Naive thymus-derived CD8-positive, alpha-beta T cell (primary cell): ENCODE measurements at regions not wholly inside any gene's neighbourhood (a gene's known extent, or its start where the extent isn't known, plus 50 kb on each side); places are given as distances from the start of the nearest gene placed in this dataset.
"Not testable (repeated sequence)": the region's sequence is repeated elsewhere in the genome, so short reads cannot be mapped to it uniquely, and the experiment has no call there.

Source experiments
- ATAC-seq, 2 donors: fragments of 150-1000 bp; cut with Tn5 transposase in 1 of 2; sonication (Bioruptor Pico), chemical (Tn5 transposase) in 1 of 2; 1 replicate in 1 of 2; 2 replicates in 1 of 2; pipeline ENCODE4 v1.10.0; 2021; ENCODE audit warnings: mild to moderate bottlenecking in 2 of 2, moderate library complexity in 2 of 2
- POLR2A ChIA-PET: fragments of 350-600 bp; sonication (Branson Sonifier 250); formaldehyde crosslinking; loops from one replicate; lab custom pipeline; 2021; ENCODE audit warnings: antibody characterized with exemption; lab: Charles Lee
- DNase-seq, 10 donors: peaks; one replicate each; pipeline versions ENCODE4 v3.0.0 to v3.0.0-alpha.2; 2020 to 2022
- H3K27ac Mint-ChIP-seq, 10 donors: one replicate each; pipeline ENCODE4 v1.8.0; 2020 to 2022; ENCODE audit warnings: mild to moderate bottlenecking in 10 of 10, mixed read lengths in 10 of 10, moderate library complexity in 4 of 10, inconsistent platforms in 1 of 10
- H3K27me3 Mint-ChIP-seq, 5 donors: one replicate each; pipeline ENCODE4 v1.8.0; 2021 to 2022; ENCODE audit warnings: mixed read lengths in 5 of 5
- H3K36me3 Mint-ChIP-seq, 3 donors: one replicate each; pipeline ENCODE4 v1.8.0; 2020 to 2022; ENCODE audit warnings: mixed read lengths in 3 of 3, mild to moderate bottlenecking in 2 of 3, inconsistent platforms in 1 of 3
- H3K4me1 Mint-ChIP-seq, 4 donors: one replicate each; pipeline ENCODE4 v1.8.0; 2021 to 2022; ENCODE audit warnings: mixed read lengths in 4 of 4
- H3K4me3 Mint-ChIP-seq, 10 donors: one replicate each; pipeline ENCODE4 v1.8.0; 2020 to 2022; ENCODE audit warnings: mild to moderate bottlenecking in 10 of 10, mixed read lengths in 10 of 10, moderate library complexity in 6 of 10, inconsistent platforms in 1 of 10
- H3K9me3 Mint-ChIP-seq, 9 donors: one replicate each; pipeline ENCODE4 v1.8.0; 2020 to 2022; ENCODE audit warnings: mixed read lengths in 9 of 9, mild to moderate bottlenecking in 3 of 9, inconsistent platforms in 1 of 9, moderate library complexity in 1 of 9

- ATAC-seq (no peak), DNase-seq (no peak)
- Mint-ChIP-seq H3K27me3 (peaks cover 4 to 9% (median 5%) of the 10 kb centered on the region in 5 donors), H3K4me3 (no peak overlapping the region), H3K9me3 (peaks cover 0 to 5% (median 0%) of the 10 kb centered on the region in 9 donors), H3K36me3 (no peaks in the 10 kb centered on the region), H3K4me1 (peaks cover 0 to 11% (median 0%) of the 10 kb centered on the region in 4 donors), H3K27ac (no peak overlapping the region)
- POLR2A ChIA-PET: no interaction called here
These were observed 143.1 kb upstream of the FBXO11 start for GRCh38 chr2:48049371-48049770.

GRCh38 chr2:48050711-48051110 is 144.4 kb upstream of the FBXO11 start:
- no peak for ATAC-seq
- H3K9me3 Mint-ChIP-seq: peaks cover 0 to 5% (median 0%) of the 10 kb centered on the region in 9 donors
- H3K27ac Mint-ChIP-seq: no peak overlapping the region
- H3K4me3 Mint-ChIP-seq: no peak overlapping the region
- peaks cover 0 to 2% (median 0%) of the 10 kb centered on the region in 4 donors for H3K4me1 Mint-ChIP-seq
- no peak for DNase-seq
- no peaks in the 10 kb centered on the region for H3K36me3 Mint-ChIP-seq
- peaks cover 0 to 2% (median 0%) of the 10 kb centered on the region in 5 donors for H3K27me3 Mint-ChIP-seq
- POLR2A ChIA-PET: no interaction called here

- peaks cover 0 to 17% (median 5%) of the 10 kb centered on the region in 9 donors for H3K9me3 Mint-ChIP-seq
- POLR2A ChIA-PET: no interaction called here
- no peak for DNase-seq
These were observed 153.7 kb upstream of the FBXO11 start for GRCh38 chr2:48059975-48060374.

GRCh38 chr2:48061656-48062055 is 155.4 kb upstream of the FBXO11 start:
- DNase-seq, POLR2A ChIA-PET, H3K4me3 Mint-ChIP-seq, H3K36me3 Mint-ChIP-seq, H3K27ac Mint-ChIP-seq, ATAC-seq, H3K4me1 Mint-ChIP-seq: not testable (repeated sequence)
- Mint-ChIP-seq H3K27me3 (peaks cover 6 to 25% (median 8%) of the 10 kb centered on the region in 5 donors), H3K9me3 (peaks cover 0 to 12% (median 5%) of the 10 kb centered on the region in 9 donors)

More at GRCh38 chr2:48059975-48060374, 153.7 kb upstream of the FBXO11 start:
- no peaks in the 10 kb centered on the region for H3K4me1 Mint-ChIP-seq
- no peaks in the 10 kb centered on the region for H3K36me3 Mint-ChIP-seq
- no peak overlapping the region for H3K27ac Mint-ChIP-seq
- H3K4me3 Mint-ChIP-seq: no peak overlapping the region
- ATAC-seq: no peak
- H3K27me3 Mint-ChIP-seq: peaks cover 6 to 25% (median 14%) of the 10 kb centered on the region in 5 donors

- H3K9me3 Mint-ChIP-seq: no peaks in the 10 kb centered on the region
- H3K36me3 Mint-ChIP-seq: no peaks in the 10 kb centered on the region
These were observed 158.8 kb upstream of the FBXO11 start for GRCh38 chr2:48065096-48065495.

GRCh38 chr2:48066000-48066399 is 159.7 kb upstream of the FBXO11 start:
- no peak overlapping the region for H3K4me3 Mint-ChIP-seq
- DNase-seq (no peak), ATAC-seq (no peak)
- POLR2A ChIA-PET: no interaction called here
- peaks cover 5 to 13% (median 8%) of the 10 kb centered on the region in 5 donors for H3K27me3 Mint-ChIP-seq
- H3K27ac Mint-ChIP-seq: no peak overlapping the region
- H3K4me1 Mint-ChIP-seq: no peaks in the 10 kb centered on the region
- no peaks in the 10 kb centered on the region for H3K36me3 Mint-ChIP-seq
- no peaks in the 10 kb centered on the region for H3K9me3 Mint-ChIP-seq

More at GRCh38 chr2:48065096-48065495, 158.8 kb upstream of the FBXO11 start:
- Mint-ChIP-seq H3K4me3 (no peak overlapping the region), H3K4me1 (no peaks in the 10 kb centered on the region), H3K27ac (no peak overlapping the region), H3K27me3 (peaks cover 5 to 20% (median 8%) of the 10 kb centered on the region in 5 donors)
- DNase-seq (no peak), ATAC-seq (no peak)
- POLR2A ChIA-PET: no interaction called here

GRCh38 chr2:48069769-48070168 is 163.5 kb upstream of the FBXO11 start:
- Mint-ChIP-seq H3K36me3 (no peaks in the 10 kb centered on the region), H3K9me3 (no peaks in the 10 kb centered on the region), H3K4me3 (no peak overlapping the region), H3K27me3 (peaks cover 0 to 16% (median 11%) of the 10 kb centered on the region in 5 donors), H3K27ac (no peak overlapping the region), H3K4me1 (no peaks in the 10 kb centered on the region)
- DNase-seq (no peak), ATAC-seq (no peak)
- POLR2A ChIA-PET: no interaction called here

- Mint-ChIP-seq H3K27ac (no peak overlapping the region), H3K27me3 (peaks cover 0 to 16% (median 11%) of the 10 kb centered on the region in 5 donors), H3K4me3 (no peak overlapping the region), H3K4me1 (no peaks in the 10 kb centered on the region), H3K9me3 (no peaks in the 10 kb centered on the region), H3K36me3 (no peaks in the 10 kb centered on the region)
- ATAC-seq (no peak), DNase-seq (no peak)
- POLR2A ChIA-PET: no interaction called here
These were observed 164.1 kb upstream of the FBXO11 start for GRCh38 chr2:48070415-48070814.

- peaks cover 3 to 16% (median 12%) of the 10 kb centered on the region in 5 donors for H3K27me3 Mint-ChIP-seq
- POLR2A ChIA-PET: no interaction called here
- H3K36me3 Mint-ChIP-seq: no peaks in the 10 kb centered on the region
- H3K9me3 Mint-ChIP-seq: no peaks in the 10 kb centered on the region
- H3K27ac Mint-ChIP-seq: no peak overlapping the region
- ATAC-seq (no peak), DNase-seq (no peak)
- no peak overlapping the region for H3K4me3 Mint-ChIP-seq
- H3K4me1 Mint-ChIP-seq: no peaks in the 10 kb centered on the region
These were observed 166.3 kb upstream of the FBXO11 start for GRCh38 chr2:48072583-48072982.

GRCh38 chr2:48075631-48076030 is 169.3 kb upstream of the FBXO11 start:
- Mint-ChIP-seq H3K27me3 (peaks cover 0 to 28% (median 9%) of the 10 kb centered on the region in 5 donors), H3K4me1 (peaks cover 0 to 5% (median 1%) of the 10 kb centered on the region in 4 donors), H3K9me3 (peaks cover 0 to 1% (median 0%) of the 10 kb centered on the region in 9 donors), H3K4me3 (no peak overlapping the region), H3K27ac (no peak overlapping the region), H3K36me3 (no peaks in the 10 kb centered on the region)
- POLR2A ChIA-PET: no interaction called here
- DNase-seq (no peak), ATAC-seq (no peak)

GRCh38 chr2:48080534-48081316 is 174.4 kb upstream of the FBXO11 start:
- POLR2A ChIA-PET: no interaction called here
- Mint-ChIP-seq H3K36me3 (peaks cover 0 to 3% (median 0%) of the 10 kb centered on the region in 3 donors), H3K4me3 (no peak overlapping the region), H3K27me3 (peaks cover 0 to 28% (median 4%) of the 10 kb centered on the region in 5 donors), H3K27ac (no peak overlapping the region), H3K4me1 (peaks cover 0 to 6% (median 1%) of the 10 kb centered on the region in 4 donors), H3K9me3 (peaks cover 0 to 5% (median 1%) of the 10 kb centered on the region in 9 donors)
- ATAC-seq: no peak
- DNase-seq: no peak

- no peak for ATAC-seq
- H3K4me3 Mint-ChIP-seq: no peak overlapping the region
These were observed 175.0 kb upstream of the FBXO11 start for GRCh38 chr2:48081317-48081628.

GRCh38 chr2:48085888-48086287 is 179.6 kb upstream of the FBXO11 start:
- H3K36me3 Mint-ChIP-seq: peaks cover 0 to 14% (median 1%) of the 10 kb centered on the region in 3 donors
- peaks cover 0 to 21% (median 8%) of the 10 kb centered on the region in 9 donors for H3K9me3 Mint-ChIP-seq
- ATAC-seq (no peak), DNase-seq (no peak)
- H3K4me3 Mint-ChIP-seq: no peak overlapping the region
- H3K27ac Mint-ChIP-seq: peak overlapping the region in 1 of 10 donors; percentile 0
- peaks cover 0 to 4% (median 3%) of the 10 kb centered on the region in 5 donors for H3K27me3 Mint-ChIP-seq
- POLR2A ChIA-PET: no interaction called here
- no peaks in the 10 kb centered on the region for H3K4me1 Mint-ChIP-seq

More at GRCh38 chr2:48081317-48081628, 175.0 kb upstream of the FBXO11 start:
- peaks cover 0 to 9% (median 4%) of the 10 kb centered on the region in 9 donors for H3K9me3 Mint-ChIP-seq
- peaks cover 1 to 28% (median 4%) of the 10 kb centered on the region in 5 donors for H3K27me3 Mint-ChIP-seq
- H3K4me1 Mint-ChIP-seq: peaks cover 0 to 6% (median 1%) of the 10 kb centered on the region in 4 donors
- POLR2A ChIA-PET: no interaction called here
- no peak overlapping the region for H3K27ac Mint-ChIP-seq
- DNase-seq: no peak
- H3K36me3 Mint-ChIP-seq: peaks cover 0 to 7% (median 0%) of the 10 kb centered on the region in 3 donors
